ENCODE measurements at regions not wholly inside any gene's neighbourhood (a gene's known extent, or its start where the extent isn't known, plus 50 kb on each side); places are given as distances from the start of the nearest gene placed in this dataset.

- TF ChIP-seq CTCF (IDR thresholded peaks at IDR 0.05; ENCODE audit: insufficient read depth, low read depth, low read length), result no peak
- CTCF ChIA-PET, result no interaction called here
- no peaks in the 10 kb centered on the region for H3K36me3 ChIP-seq (ENCODE audit: control insufficient read depth, insufficient read depth, low read length)
- no peak for DNase-seq (ENCODE audit: low read depth)
- POLR2A ChIA-PET, result no interaction called here
- no peak overlapping the region for H3K4me3 ChIP-seq (ENCODE audit: low read depth, low read length)
- H3K27me3 ChIP-seq (ENCODE audit: control insufficient read depth, insufficient read depth, low read length), result no peaks in the 10 kb centered on the region
Measured at GRCh38 chr1:84090447-84091245, 53.4 kb upstream of the PRKACB start.

- H3K27me3 ChIP-seq (ENCODE audit: control insufficient read depth, insufficient read depth, low read length), result no peaks in the 10 kb centered on the region
- no peak for DNase-seq (ENCODE audit: low read depth)
- no peak overlapping the region for H3K4me3 ChIP-seq (ENCODE audit: low read depth, low read length)
- CTCF ChIA-PET, result interaction anchor here (1.7 kb wide), 1 partner anchor 9 kb away, joined by 9 read pairs; no protein-coding TSS in a partner anchor
- no peaks in the 10 kb centered on the region for H3K36me3 ChIP-seq (ENCODE audit: control insufficient read depth, insufficient read depth, low read length)
- no peak for TF ChIP-seq CTCF (IDR thresholded peaks at IDR 0.05; ENCODE audit: insufficient read depth, low read depth, low read length)
- POLR2A ChIA-PET, result interaction anchor here (0.7 kb wide), 1 partner anchor 1517 kb away, joined by 4 read pairs; no protein-coding TSS in a partner anchor
Measured at GRCh38 chr1:84089867-84090266, 54.2 kb upstream of the PRKACB start.

GRCh38 chr1:84089465-84089864, 54.6 kb upstream of the PRKACB start:
- no peaks in the 10 kb centered on the region for H3K36me3 ChIP-seq (ENCODE audit: control insufficient read depth, insufficient read depth, low read length)
- ChIA-PET POLR2A (interaction anchor here (0.7 kb wide), 1 partner anchor 1517 kb away, joined by 4 read pairs; no protein-coding TSS in a partner anchor), CTCF (interaction anchor here (1.7 kb wide), 1 partner anchor 9 kb away, joined by 9 read pairs; no protein-coding TSS in a partner anchor)
- DNase-seq (ENCODE audit: low read depth), result no peak
- no peak for TF ChIP-seq CTCF (IDR thresholded peaks at IDR 0.05; ENCODE audit: insufficient read depth, low read depth, low read length)
- H3K4me3 ChIP-seq (ENCODE audit: low read depth, low read length), result no peak overlapping the region
- H3K27me3 ChIP-seq (ENCODE audit: control insufficient read depth, insufficient read depth, low read length), result no peaks in the 10 kb centered on the region

- POLR2A ChIA-PET, result no interaction called here
- Histone ChIP-seq H3K27me3 (ENCODE audit: control insufficient read depth, insufficient read depth, low read length) (no peaks in the 10 kb centered on the region), H3K4me3 (ENCODE audit: low read depth, low read length) (no peak overlapping the region), H3K36me3 (ENCODE audit: control insufficient read depth, insufficient read depth, low read length) (no peaks in the 10 kb centered on the region)
- no peak for DNase-seq (ENCODE audit: low read depth)
- CTCF ChIA-PET, result no interaction called here
- no peak for TF ChIP-seq CTCF (IDR thresholded peaks at IDR 0.05; ENCODE audit: insufficient read depth, low read depth, low read length)
Measured at GRCh38 chr1:84086616-84087015, 57.5 kb upstream of the PRKACB start.

GRCh38 chr1:84086189-84086588, 57.9 kb upstream of the PRKACB start:
- ChIA-PET CTCF (no interaction called here), POLR2A (no interaction called here)
- no peak overlapping the region for H3K4me3 ChIP-seq (ENCODE audit: low read depth, low read length)
- no peaks in the 10 kb centered on the region for H3K27me3 ChIP-seq (ENCODE audit: control insufficient read depth, insufficient read depth, low read length)
- TF ChIP-seq CTCF (IDR thresholded peaks at IDR 0.05; ENCODE audit: insufficient read depth, low read depth, low read length), result no peak
- H3K36me3 ChIP-seq (ENCODE audit: control insufficient read depth, insufficient read depth, low read length), result no peaks in the 10 kb centered on the region
- DNase-seq (ENCODE audit: low read depth), result no peak

All from BJ (cell line).